Hippocampal formation (tissue), 2 donors: ENCODE measurements at regions not wholly inside any gene's neighbourhood (a gene's known extent, or its start where the extent isn't known, plus 50 kb on each side); places are given as distances from the start of the nearest gene placed in this dataset.
A peak's percentile ranks its signal among the peaks of the same experiment; 100 is the strongest.

Experiments
- DNase-seq, 2 donors: peaks; one replicate each; lab custom pipeline; 2025; lab: John Stamatoyannopoulos, UW

DNA sequence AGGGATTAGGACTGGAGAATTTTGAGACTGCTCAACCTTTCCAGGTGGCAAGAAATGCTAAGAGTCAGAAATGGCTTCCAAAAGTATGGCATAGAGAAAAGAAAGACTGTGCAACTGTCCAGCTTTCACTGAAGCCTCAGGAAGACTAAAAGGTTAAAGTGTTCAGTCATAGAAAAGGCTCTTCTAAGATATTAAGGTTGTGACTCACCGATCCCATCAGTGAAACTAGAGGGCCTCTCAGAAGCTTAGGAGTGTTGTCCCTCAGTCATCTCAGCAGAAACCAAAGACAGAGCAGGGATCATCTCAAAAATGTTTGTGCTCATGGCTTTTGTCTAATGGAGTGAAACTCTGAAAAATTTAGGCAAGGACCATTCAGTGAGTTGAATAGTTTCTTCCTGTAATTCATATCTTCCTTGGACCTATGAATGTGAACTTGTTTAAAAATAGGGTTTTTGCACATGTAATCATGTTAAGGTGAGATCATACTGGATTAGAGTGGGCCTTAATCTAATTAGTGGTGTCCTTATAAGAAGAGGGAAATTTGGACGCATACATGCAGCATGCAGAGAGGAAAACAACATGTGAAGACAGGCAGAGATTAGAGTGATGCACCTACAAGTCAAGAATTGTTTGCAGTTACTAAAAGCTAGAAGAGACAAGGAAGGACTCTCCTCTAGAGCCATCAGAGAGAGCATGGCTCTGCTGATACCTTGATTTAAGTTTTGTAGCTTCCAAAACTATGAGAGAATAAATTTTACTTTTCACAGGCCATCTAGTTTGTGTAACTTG lies 71.3 kb downstream of the RPE65 start:
- no peak for DNase-seq

- DNase-seq, result no peak
Measured at GRCh38 chr1:68377098-68377497, 72.7 kb downstream of the RPE65 start.

DNA sequence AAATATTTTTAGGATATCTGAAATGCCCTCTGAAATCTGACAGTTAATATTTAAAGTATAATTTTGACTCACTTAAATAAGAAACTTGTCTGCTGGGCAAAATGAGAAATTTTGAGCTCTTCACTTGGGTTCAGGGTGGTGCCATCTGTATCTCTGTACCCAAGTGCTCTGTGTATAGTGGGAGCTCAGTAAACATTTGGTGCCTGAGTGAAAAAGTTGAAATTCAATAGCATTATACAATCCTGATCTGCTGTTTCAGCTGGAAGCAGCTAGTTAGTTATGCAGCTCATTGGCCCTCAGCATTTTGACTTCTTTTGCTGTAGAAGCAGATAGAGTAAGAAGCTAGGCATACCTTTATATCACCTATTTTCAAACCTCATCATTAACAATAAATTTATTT lies 73.3 kb downstream of the RPE65 start:
- DNase-seq, result no peak

DNA sequence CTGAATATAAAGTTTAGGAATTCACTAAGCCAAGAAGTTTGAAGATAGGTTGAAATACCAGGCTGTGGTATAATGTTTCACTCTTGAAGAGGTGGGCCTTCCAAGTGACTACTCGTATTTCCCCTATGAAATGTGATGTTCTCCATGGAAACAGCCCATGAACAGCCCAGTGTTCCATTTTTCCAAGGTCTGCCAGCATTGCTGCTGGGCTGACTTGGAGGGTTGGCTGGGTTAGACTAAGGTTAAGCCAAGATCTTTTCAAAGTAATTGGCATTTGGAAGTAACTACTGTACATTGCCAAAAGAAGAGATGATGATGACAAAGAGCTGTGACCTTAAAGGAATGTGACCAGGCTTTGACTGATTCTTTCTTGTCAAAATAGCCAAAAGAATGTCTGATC lies 73.8 kb downstream of the RPE65 start:
- peak in 1 of 2 donors; percentile 22 for DNase-seq

DNA sequence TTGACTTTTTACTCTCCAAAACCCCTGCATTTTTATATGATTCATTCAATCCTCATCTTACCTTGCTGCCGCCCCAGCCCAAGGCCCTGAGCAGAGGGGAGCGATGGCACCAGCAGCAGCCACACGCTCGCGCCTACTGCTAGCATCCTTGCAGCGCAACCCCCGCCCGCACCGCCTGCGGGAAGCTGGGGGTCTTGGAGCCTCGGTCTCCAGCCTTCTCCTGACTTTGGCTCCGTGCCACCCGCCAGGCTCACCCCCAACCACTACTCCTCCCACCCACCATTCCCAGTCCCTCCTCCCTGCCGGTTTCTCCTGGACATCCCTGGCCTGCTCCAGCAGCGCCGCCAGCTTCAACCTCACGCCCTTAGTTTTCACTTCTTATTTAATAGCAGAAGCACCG lies 76.6 kb downstream of the RPE65 start:
- no peak for DNase-seq

DNA sequence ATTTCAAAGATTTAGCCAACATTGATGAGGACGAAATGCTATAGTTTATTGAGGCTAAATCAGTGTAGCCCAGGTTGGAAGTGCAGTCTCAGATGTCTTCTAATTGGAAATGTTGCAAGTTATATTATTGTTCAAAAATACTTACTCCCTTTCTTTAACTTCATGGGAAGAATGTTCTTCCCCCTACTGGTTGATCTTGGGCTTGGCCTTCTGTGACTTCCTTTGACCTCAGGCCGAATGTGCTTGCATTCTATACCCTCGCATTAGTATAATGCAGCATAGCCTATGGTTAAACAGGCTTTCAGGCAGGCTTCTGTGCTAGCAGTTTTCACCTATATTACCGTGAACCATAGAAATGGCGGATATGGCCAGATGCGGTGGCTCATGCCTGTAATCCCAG lies 77.3 kb downstream of the RPE65 start:
- DNase-seq, result no peak

DNA sequence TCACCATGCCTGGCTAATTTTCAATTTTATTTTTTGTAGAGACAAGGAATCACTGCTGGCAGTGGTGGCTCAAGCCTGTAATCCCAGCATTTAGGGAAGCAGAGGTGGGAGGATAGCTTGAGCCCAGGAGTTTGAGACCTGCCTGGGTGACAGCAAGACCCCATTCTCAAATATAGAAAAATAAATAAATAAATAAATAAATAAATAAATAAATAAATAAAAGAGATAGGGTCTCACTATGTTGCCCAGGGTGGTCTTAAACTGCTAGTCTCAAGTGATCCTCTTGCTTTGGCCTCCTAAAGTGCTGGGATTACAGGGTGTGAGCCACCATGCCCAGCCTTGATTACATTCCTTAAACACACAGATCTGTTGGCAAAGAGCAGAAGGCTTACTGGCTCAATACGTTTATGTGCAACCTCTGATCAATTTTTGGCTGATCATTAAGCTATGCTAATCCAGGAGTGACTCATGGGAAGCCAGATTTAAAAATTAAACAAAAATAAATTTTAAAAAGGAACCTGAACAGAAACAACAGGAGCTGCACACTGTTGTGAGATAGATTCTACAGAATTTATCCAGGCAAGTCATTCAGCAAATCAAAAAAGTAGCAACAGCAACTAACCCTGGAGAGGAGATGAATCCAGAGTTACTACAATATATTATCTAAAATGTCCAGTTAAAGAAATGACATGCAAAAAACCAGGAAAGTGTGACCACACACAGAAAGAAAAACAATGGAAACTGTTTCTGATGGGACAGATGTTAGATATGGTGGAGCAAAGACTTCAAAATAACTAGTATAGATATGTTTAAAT lies 79.4 kb downstream of the RPE65 start:
- DNase-seq, result no peak

- no peak for DNase-seq
Measured at GRCh38 chr1:68366572-68366971, 83.2 kb downstream of the RPE65 start.

DNA sequence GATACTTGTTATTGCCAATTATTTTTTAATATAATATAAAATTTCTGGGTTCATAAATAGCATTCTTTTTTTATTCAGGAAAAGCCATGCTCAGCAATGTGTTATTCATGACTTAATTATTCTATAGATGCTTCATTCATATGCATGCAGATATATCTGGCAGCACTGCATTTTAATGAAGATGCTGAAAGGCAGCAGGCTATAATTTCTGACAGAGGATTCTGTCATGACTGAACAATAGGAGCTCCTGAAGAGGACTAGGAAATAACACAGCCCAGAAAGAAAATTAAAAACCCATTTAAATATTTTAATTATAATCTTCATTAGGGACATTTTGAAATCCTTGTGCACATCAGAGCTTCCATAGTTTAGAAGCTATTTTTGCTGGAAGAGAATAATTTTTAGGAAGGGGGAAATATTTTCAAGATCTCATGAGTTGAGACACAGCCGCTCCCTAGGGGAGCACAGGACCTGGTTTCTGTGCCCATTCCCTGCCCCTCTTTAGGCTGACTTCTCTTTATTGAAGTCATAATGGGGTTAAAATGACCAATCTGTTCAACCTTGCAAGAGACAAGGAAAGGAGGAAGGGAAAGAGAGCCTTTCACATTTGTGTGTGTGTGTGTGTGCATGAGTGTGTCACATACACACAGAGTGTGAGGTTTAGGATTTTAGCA lies 83.9 kb downstream of the RPE65 start:
- no peak for DNase-seq

DNA sequence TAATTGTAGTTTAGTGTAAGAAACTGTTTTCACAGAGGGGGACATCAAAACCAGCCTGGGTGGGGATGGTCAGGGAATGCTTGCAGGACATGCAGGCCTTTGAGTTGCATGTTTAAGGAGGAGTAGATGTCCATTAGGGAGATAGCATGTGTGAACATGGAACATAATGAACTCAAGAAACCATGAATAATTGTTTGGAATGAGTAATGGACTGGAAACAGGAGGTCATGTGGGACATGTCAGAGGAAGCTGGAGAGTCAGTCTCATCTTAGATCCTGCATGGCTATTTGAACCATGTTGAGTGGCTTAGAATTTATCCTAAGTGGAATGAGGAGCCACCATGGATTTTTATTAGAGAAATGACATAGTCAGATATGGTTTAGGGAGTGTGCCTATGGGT lies 86.4 kb downstream of the RPE65 start:
- no peak for DNase-seq

DNA sequence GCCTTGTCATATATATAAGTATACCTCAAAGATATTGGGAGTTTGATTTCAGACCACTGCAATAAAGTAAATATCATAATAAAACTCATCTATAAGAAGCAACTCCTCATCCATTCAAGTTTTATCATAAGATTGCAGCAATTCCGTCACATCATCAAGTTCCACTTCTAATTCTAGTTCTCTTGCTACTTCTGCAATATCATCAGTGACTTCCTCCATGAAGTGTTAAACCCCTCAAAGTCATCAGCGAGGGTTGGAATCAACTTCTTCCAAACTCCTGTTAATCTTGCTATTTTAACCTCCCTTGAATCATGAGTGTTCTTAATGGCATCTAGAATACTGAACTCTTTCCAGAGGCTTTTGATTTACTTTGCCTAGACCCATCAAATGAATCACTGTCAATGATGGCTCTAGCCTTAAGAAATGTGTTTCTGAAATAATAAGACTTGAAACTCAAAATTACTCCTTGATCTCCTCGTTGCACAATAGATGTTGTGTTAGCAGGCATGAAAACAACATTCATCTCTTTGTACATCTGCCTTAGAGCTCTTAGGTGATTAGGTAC lies 88.3 kb downstream of the RPE65 start:
- no peak for DNase-seq

DNA sequence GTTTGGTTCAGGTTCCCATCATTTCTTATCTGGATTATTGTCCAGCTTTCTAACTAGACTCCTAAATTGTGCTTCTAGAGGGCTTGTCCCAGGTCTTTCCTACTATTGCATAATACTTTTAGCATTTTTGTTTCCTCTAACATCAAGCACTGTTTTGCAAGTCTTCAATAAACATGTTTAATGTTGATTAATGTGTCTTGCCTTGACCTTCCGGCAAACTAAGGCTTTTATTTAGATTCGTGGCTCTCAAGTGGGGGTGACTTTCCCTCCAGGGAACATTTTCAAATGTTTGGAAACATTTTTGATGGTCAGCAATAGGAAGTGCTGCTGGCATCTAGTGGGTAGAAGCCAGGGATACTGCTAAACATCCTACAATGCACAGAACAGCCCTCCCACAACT lies 90.7 kb downstream of the RPE65 start:
- DNase-seq, result no peak

DNA sequence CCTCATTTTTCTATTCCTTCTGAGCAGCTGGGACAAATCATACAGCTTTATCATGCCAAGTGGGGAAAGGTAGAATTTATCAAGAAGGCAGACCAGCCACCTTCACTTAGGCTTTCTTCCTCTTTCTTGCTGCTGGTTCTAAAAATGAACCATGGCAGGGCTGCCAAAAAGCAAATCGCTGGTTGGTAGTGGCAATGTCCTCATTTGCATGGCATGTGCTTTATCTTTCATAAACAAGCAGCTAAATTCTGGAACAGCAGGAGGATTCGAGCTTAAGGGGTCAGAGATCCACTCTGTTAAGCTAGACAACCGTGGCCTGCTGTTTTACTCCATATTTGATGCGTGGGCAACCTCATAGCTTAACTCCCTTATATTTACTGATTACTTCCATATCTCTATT lies 91.3 kb downstream of the RPE65 start:
- DNase-seq, result peak in 1 of 2 donors; percentile 11

- no peak for DNase-seq
Measured at GRCh38 chr1:68355614-68356013, 94.1 kb downstream of the RPE65 start.

- DNase-seq, result no peak
Measured at GRCh38 chr1:68352202-68352601, 97.6 kb downstream of the RPE65 start.

- DNase-seq, result no peak
Measured at GRCh38 chr1:68347415-68347814, 102.3 kb downstream of the RPE65 start.

DNA sequence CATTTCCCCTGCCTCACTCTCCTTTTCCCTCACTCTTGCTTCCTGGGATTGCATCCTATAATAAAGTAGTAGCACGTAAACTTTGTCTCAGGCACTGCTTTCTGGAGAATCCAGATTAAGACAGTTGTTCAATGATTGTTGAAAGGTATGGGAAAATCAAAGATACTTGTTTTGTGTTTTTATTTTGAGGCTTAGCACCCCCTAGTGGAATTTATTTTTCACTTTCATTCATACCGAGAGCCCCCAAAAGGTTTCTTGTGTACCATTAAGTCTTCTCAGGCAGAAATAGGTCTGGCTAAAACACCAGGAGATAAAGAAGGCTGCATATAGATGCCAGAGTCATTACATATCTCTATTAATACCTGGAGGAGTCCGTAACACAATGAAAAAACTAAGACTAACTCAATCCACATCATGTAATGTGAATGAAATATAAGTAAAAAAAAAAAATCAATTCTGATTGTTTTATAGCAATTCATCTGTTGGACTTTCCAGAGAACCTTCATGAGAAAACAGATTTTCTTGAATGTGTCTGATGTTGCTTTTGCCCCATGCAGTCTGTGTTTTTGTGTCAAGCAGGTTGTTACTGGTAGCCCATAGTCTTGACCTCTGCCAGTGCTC lies 103.5 kb downstream of the RPE65 start:
- DNase-seq, result peak in 1 of 2 donors; percentile 34

GRCh38 chr1:68344208-68344607 lies 105.5 kb downstream of the RPE65 start:
- DNase-seq, result no peak

DNA sequence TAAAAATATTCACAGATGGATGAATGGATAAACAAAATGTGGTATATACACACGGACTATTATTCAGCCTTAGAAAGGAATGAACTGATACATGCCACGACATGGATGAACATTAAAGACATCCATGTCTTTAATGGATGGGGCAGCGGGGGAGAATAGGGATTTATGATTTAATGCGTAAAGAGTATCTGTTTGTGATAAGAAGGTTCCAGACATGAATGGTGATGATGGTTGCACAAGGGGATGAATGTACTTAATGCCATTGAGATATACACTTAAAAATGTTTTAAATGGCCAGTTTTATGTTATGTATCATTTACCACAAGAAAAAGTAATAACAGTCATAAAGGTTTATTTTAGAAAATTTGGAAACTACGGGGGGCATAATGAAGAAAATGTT lies 108.6 kb upstream of the WLS start:
- DNase-seq, result no peak

- no peak for DNase-seq
Measured at GRCh38 chr1:68339505-68339904, 107.2 kb upstream of the WLS start.

GRCh38 chr1:68338081-68338480 lies 105.8 kb upstream of the WLS start:
- peak in 1 of 2 donors; percentile 27 for DNase-seq

DNA sequence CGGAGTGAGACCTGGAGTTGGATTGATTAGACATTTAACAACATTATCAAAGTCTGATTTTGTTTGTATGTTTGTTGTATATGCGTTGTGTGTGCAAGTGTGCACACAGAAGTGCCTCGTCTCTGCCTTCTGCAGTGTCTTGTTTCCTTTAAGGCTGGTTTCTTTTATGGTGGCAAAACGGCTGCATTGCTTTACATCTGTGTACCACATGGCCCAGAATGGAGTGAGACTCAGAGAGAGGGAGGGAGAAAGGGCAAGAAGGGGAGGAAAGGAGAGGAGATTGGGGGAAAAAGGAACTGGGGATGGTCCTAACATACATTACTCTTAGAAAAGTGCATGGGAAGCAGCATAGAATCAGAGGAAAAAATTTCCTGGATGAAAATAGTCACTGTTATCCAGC lies 99.7 kb upstream of the WLS start:
- no peak for DNase-seq
